ENCODE measurements at regions not wholly inside any gene's neighbourhood (a gene's known extent, or its start where the extent isn't known, plus 50 kb on each side); places are given as distances from the start of the nearest gene placed in this dataset.

DNA sequence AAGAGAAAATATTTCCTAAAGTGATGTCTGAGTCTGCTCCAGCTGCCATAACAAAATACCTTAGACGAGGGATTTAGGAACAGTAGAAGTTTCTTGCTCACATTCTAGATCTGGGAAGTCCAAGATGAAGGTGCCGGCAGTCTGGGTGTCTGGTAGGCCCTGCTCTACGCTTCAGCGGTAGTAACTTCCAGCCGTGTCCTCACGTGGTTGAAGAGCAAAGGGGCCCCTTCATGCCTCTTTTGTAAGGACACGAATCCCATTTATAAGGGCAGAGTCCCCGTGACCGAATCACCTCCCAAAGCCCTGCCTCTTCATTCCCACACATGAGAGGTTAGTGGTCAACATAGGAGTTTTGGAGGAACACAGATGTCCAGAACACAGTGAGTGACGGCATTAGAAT lies 52.2 kb upstream of the INPP5A start:
- DNase-seq (ENCODE audit: low spot score) = no peak

DNA sequence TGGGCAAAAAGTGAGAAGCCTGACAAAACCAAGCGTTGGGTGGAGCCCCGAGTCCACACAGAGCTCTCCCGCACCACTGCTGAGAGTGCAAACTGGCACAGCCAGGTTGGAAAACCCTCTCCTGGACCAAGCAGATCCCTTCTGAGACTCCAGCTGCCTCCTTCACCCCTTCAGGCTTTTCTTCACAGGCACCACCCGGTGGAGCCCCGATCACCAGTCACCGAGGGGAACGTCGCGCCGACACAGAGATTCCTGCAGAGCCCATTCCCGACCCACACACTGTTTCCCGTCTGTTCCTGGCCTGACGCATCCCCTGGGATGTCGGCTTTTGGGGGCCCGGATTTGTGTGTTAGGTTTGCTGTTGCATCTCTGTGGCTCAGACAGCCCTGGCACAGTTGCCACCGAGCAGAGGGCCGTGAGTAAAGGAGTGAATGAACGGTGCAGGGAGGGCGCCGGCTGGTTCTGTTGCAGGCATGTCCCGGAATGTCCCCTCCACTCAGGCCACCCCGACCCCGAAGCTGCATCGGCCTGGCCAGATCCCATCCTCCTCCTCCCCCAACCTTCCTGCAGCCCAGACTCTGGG lies 51.0 kb upstream of the INPP5A start:
- DNase-seq (ENCODE audit: low spot score) = no peak

DNA sequence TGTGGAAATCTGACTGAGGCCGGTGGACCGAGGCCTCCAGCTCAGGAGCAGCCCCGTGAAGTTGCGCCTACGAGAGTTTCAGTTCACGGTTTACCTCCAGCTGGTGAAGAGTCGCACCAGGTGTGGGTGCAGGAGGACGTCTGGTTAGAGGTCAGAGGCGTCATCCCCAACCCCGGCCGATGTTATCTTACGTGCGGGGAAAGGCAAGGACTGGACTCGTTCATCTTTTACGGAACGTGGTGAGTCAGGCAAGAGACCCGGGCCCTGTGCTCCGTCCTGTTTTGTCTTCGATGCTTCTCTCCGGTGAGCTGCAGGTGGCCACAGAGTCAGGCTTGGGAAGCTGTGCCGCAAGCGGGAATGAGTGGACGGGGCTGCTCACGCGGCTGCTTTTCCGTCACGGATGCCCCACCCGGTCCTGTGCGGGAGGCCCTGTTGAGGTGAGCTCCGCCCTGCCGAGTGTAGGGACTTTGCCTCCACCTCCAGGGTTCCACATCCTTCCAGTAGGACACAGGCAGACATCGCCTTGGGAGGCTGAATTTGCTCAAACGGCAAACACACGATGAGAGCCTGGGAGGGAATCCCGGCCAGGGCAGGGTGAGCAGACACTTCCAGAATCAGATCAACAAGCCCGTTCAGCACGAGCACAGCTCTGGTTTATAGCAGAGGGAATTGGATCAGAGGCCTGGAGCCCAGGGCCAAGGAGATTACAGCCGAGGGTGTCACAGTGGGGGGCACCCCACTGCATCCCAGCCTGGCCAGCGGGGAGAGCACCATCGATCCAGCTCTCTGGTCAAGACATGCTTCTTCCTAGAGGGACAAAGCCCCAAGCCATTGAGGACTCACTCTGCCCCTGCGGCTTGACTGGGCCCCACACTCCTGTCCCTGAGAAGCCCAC lies 50.1 kb upstream of the INPP5A start:
- no peak for DNase-seq (ENCODE audit: low spot score)

Measured in SW480 (cell line).